BJ (cell line): ENCODE measurements at regions not wholly inside any gene's neighbourhood (a gene's known extent, or its start where the extent isn't known, plus 50 kb on each side); places are given as distances from the start of the nearest gene placed in this dataset.

Experiments used
- CTCF ChIA-PET: fragments of 350-600 bp; formaldehyde crosslinking; extraction: SDS; loops from one replicate; lab custom pipeline; 2021; ENCODE audit warnings: antibody characterized with exemption, inconsistent platforms; lab: Yijun Ruan, JAX
- POLR2A ChIA-PET: fragments of 300-600 bp; sonication (Branson Sonifier 250); formaldehyde crosslinking; extraction: SDS; loops from one replicate; lab custom pipeline; 2021; ENCODE audit warnings: antibody characterized with exemption; lab: Charles Lee
- DNase-seq: peaks from one replicate; pipeline ENCODE4 v3.0.0-alpha.2; 2011; ENCODE audit warnings: low read depth
- H3K27me3 ChIP-seq: 2 replicates; pipeline ENCODE4 v1.6.0; 2011; ENCODE audit warnings: low read length; ENCODE audit not compliant: control insufficient read depth, insufficient read depth
- H3K36me3 ChIP-seq: 2 replicates; pipeline ENCODE4 v1.5.1; 2011; ENCODE audit warnings: low read length; ENCODE audit not compliant: control insufficient read depth, insufficient read depth
- H3K4me3 ChIP-seq: 2 replicates; pipeline ENCODE4 v1.5.1; 2011; ENCODE audit warnings: low read depth, mild to moderate bottlenecking, control low read depth, low read length
- CTCF ChIP-seq: IDR thresholded peaks from 2 replicates; pipeline ENCODE4 v1.5.1; 2011; ENCODE audit warnings: low read depth, mild to moderate bottlenecking, control low read depth, inconsistent platforms, low read length, moderate library complexity; ENCODE audit not compliant: insufficient read depth

- peak; percentile 85 for TF ChIP-seq CTCF
- DNase-seq: peak; percentile 35
- Histone ChIP-seq H3K4me3 (peak overlapping the region; percentile 19), H3K27me3 (peaks cover 6% of the 10 kb centered on the region), H3K36me3 (no peaks in the 10 kb centered on the region)
- CTCF ChIA-PET: interaction anchor here (0.5 to 4.1 kb wide), 40 partner anchors 8 to 693 kb away, joined by 3 to 38 read pairs (median 4); no protein-coding TSS in a partner anchor
- POLR2A ChIA-PET: no interaction called here
Observed at GRCh38 chr1:168439456-168440375, 104.1 kb downstream of the XCL2 start.

DNA sequence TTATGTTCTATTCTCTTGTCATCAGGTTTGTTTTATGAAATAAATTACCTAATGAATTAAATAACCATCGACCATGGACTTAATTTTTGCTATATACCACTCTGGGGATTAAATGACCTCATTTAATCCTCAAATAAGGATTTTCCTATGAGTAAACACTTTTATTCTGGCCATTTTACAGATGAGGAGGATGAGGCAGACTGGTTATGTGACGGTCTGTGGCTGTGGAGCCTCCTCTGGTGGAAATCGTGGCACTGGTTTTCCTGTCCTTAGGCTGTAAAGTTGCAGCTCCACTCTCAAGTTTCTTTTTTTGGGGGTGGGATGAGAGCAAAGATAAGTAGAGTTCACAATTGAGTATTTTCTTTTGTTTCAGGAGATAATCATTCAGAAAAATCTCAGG, 105.2 kb downstream of the XCL2 start:
- Histone ChIP-seq H3K4me3 (no peak overlapping the region), H3K27me3 (peaks cover 6% of the 10 kb centered on the region), H3K36me3 (no peaks in the 10 kb centered on the region)
- no peak for DNase-seq
- TF ChIP-seq CTCF: no peak
- ChIA-PET CTCF (interaction anchor here (0.9 to 4.1 kb wide), 21 partner anchors 9 to 694 kb away, joined by 3 to 38 read pairs (median 9); no protein-coding TSS in a partner anchor), POLR2A (no interaction called here)

DNA sequence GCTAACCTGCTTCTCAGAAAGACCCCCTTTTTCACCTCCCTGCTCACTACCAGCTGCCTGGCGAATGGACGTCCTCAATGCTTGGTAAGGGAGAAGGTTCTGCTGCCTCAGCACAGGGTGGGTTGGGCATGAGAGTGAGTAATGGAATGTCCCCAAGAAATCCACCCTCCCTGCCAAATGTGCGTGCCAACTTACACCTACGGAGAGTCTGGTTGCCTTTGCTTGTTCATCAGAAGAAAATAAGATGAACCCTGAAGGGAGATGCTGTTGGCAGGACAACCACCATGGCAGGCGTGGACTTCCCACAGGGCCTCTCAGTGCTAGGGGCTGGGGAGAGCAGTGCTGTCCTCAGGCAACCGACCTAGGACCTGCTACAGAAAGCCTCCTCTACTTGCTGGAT, 106.0 kb downstream of the XCL2 start:
- H3K27me3 ChIP-seq: peaks cover 6% of the 10 kb centered on the region
- no peak for DNase-seq
- POLR2A ChIA-PET: no interaction called here
- H3K36me3 ChIP-seq: no peaks in the 10 kb centered on the region
- H3K4me3 ChIP-seq: no peak overlapping the region
- no peak for TF ChIP-seq CTCF
- CTCF ChIA-PET: interaction anchor here (0.6 to 2.7 kb wide), 5 partner anchors 9 to 140 kb away, joined by 3 to 15 read pairs (median 4); no protein-coding TSS in a partner anchor

DNA sequence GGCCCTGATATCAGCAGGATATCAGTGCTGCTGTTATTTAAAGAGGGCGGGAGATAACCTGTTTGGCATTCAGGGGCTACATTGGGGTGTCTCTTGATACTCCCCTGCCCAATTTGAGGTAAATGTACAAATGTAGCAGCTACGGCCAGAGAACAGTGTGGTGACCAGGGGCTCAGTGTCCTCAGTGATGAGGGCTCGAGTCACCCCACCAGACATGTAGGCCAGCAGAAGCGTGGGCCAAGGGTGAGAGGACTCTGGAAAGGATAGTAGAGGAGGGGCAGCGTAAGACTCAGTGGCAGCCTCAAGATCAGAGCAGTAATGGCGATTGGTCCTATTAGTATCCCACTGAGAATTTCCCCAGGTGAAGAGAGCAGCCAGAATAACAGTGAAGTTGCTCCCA, 108.4 kb downstream of the XCL2 start:
- CTCF ChIA-PET: interaction anchor here (0.8 to 2.7 kb wide), 3 partner anchors 92 to 169 kb away, joined by 3 to 12 read pairs (median 4); no protein-coding TSS in a partner anchor
- Histone ChIP-seq H3K36me3 (no peaks in the 10 kb centered on the region), H3K27me3 (peaks cover 6% of the 10 kb centered on the region), H3K4me3 (no peak overlapping the region)
- DNase-seq: no peak
- no peak for TF ChIP-seq CTCF
- POLR2A ChIA-PET: no interaction called here

GRCh38 chr1:168433238-168433637, 110.6 kb downstream of the XCL2 start:
- POLR2A ChIA-PET: no interaction called here
- Histone ChIP-seq H3K27me3 (peaks cover 5% of the 10 kb centered on the region), H3K4me3 (no peak overlapping the region), H3K36me3 (no peaks in the 10 kb centered on the region)
- CTCF ChIA-PET: interaction anchor here (1.5 to 1.6 kb wide), 2 partner anchors 91 to 170 kb away, joined by 4 to 5 read pairs; no protein-coding TSS in a partner anchor
- no peak for TF ChIP-seq CTCF
- DNase-seq: no peak
